Lower leg skin (tissue), 4 donors: ENCODE measurements at regions not wholly inside any gene's neighbourhood (a gene's known extent, or its start where the extent isn't known, plus 50 kb on each side); places are given as distances from the start of the nearest gene placed in this dataset.

Source experiments
- DNase-seq, 2 donors: peaks; one replicate each; pipeline ENCODE4 v3.0.0-alpha.2; 2019; ENCODE audit warnings: low spot score in 2 of 2
- H3K4me3 ChIP-seq: fragments of 200-600 bp; sonication (generic); 2 replicates; pipeline ENCODE4 v1.5.1; 2017; ENCODE audit warnings: mild to moderate bottlenecking, low read depth; ENCODE audit not compliant: poor library complexity, severe bottlenecking
- POLR2A ChIP-seq, 2 donors: fragments of 450-650 bp; IDR thresholded peaks; one replicate each; pipeline ENCODE4 v1.6.1; 2016 to 2017; ENCODE audit warnings: antibody characterized with exemption in 2 of 2, mild to moderate bottlenecking in 1 of 2, moderate library complexity in 1 of 2
- WGBS, 2 donors: methylation state at CpG; one replicate each; pipeline ENCODE4 v1.1.5; 2018; 5-methylcytosine and 5-hydroxymethylcytosine counted together
- intact Hi-C: fragments of 100-400 bp; cut with DNase I; formaldehyde crosslinking; loops from one replicate; pipeline ENCODE4 v1.15.0; 2023; ENCODE audit warnings: low total_unique reads
- TF ChIP-seq, protein P1 (sequence below), 3 donors: fragments of 450-650 bp; IDR thresholded peaks; one replicate each; pipeline ENCODE4 v1.5.1; 2016; ENCODE audit warnings: antibody characterized with exemption in 3 of 3, mild to moderate bottlenecking in 3 of 3, moderate library complexity in 2 of 3

- no peak overlapping the region for H3K4me3 ChIP-seq
- TF ChIP-seq POLR2A (IDR thresholded peaks at IDR 0.05) = no peak
- TF ChIP-seq, protein P1, sequence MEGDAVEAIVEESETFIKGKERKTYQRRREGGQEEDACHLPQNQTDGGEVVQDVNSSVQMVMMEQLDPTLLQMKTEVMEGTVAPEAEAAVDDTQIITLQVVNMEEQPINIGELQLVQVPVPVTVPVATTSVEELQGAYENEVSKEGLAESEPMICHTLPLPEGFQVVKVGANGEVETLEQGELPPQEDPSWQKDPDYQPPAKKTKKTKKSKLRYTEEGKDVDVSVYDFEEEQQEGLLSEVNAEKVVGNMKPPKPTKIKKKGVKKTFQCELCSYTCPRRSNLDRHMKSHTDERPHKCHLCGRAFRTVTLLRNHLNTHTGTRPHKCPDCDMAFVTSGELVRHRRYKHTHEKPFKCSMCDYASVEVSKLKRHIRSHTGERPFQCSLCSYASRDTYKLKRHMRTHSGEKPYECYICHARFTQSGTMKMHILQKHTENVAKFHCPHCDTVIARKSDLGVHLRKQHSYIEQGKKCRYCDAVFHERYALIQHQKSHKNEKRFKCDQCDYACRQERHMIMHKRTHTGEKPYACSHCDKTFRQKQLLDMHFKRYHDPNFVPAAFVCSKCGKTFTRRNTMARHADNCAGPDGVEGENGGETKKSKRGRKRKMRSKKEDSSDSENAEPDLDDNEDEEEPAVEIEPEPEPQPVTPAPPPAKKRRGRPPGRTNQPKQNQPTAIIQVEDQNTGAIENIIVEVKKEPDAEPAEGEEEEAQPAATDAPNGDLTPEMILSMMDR (IDR thresholded peaks at IDR 0.05) = no peak
- DNase-seq = no peak
- intact Hi-C loops = no loop called here
- 46 to 72% methylated on average over 3 of the region's 3 CpGs for WGBS, 2 donors
Observed at GRCh38 chr6:6841571-6841970, 253.1 kb downstream of the LY86 start.

- H3K4me3 ChIP-seq = no peak overlapping the region
- intact Hi-C loops = no loop called here
- WGBS, 2 donors = 82 to 84% methylated on average over 5 of the region's 5 CpGs
- TF ChIP-seq POLR2A (IDR thresholded peaks at IDR 0.05) = no peak
- TF ChIP-seq, protein P1 (IDR thresholded peaks at IDR 0.05) = no peak
- no peak for DNase-seq
Observed at GRCh38 chr6:6842291-6842690, 253.8 kb downstream of the LY86 start.

- TF ChIP-seq, protein P1 (IDR thresholded peaks at IDR 0.05) = no peak
- no peak for TF ChIP-seq POLR2A (IDR thresholded peaks at IDR 0.05)
- intact Hi-C loops = no loop called here
Observed at GRCh38 chr6:6843057-6843627, 254.6 kb downstream of the LY86 start.

GRCh38 chr6:6843777-6844176 lies 255.3 kb downstream of the LY86 start:
- WGBS, 2 donors = 94 to 97% methylated on average over 1 of the region's 1 CpG
- TF ChIP-seq, protein P1 (IDR thresholded peaks at IDR 0.05) = no peak
- TF ChIP-seq POLR2A (IDR thresholded peaks at IDR 0.05) = no peak
- DNase-seq = no peak
- intact Hi-C loops = no loop called here
- H3K4me3 ChIP-seq = no peak overlapping the region

More at GRCh38 chr6:6843057-6843627, 254.6 kb downstream of the LY86 start:
- WGBS, 2 donors = 65 to 66% methylated on average over 5 of the region's 5 CpGs
- DNase-seq = no peak
- H3K4me3 ChIP-seq = no peak overlapping the region

DNA sequence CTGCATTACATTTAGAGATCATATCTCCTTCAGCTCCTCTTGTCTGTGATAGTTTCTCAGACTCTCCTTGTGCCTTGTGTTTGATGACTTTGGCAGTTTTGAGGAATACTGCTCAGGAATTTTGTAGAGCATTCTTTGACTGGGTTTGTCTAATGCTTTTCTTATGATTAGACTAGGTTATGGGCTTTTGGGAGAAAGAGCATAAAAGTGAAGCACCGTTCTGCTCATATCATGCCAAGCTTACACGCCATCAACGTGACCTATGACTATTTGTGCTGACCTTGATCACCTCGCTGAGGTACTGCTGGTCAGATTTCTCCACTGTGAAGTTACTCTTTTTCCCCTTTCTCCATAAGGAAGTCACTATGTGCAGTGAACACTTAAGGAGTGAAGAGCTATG lies 256.0 kb downstream of the LY86 start:
- H3K4me3 ChIP-seq = no peak overlapping the region
- TF ChIP-seq POLR2A (IDR thresholded peaks at IDR 0.05) = no peak
- TF ChIP-seq, protein P1 (IDR thresholded peaks at IDR 0.05) = no peak
- no peak for DNase-seq
- 83 to 93% methylated on average over 4 of the region's 4 CpGs for WGBS, 2 donors
- intact Hi-C loops = no loop called here

DNA sequence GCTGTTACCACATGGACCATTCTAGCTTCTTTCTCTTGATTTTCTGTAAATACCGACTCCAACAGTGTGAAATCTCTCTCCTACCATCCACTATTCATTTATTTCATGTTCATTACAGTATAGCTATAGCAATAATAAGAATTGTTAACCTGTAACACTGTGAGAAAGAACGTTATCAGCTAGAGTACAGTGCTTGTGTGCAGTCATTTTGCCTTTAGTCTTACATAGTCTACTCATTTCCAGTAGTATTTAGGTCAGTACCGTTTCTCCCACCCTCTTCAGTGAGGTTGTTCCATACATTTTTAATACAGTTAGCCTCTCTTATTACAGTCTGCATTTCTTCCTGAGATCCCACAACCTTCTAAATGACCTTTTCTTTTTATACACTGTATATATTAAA lies 257.1 kb downstream of the LY86 start:
- DNase-seq = no peak
- TF ChIP-seq, protein P1 (IDR thresholded peaks at IDR 0.05) = no peak
- TF ChIP-seq POLR2A (IDR thresholded peaks at IDR 0.05) = no peak
- WGBS, 2 donors = 84 to 96% methylated on average over 3 of the region's 3 CpGs
- intact Hi-C loops = no loop called here
- H3K4me3 ChIP-seq = no peak overlapping the region
